HG03457 (cell line): ENCODE measurements at regions not wholly inside any gene's neighbourhood (a gene's known extent, or its start where the extent isn't known, plus 50 kb on each side); places are given as distances from the start of the nearest gene placed in this dataset.

Source experiments
- ATAC-seq: cut with Tn5 transposase; IDR thresholded peaks from one replicate; pipeline ENCODE4 v1.9.1; 2021; ENCODE audit warnings: moderate number of reproducible peaks; ENCODE audit not compliant: unreplicated experiment

DNA sequence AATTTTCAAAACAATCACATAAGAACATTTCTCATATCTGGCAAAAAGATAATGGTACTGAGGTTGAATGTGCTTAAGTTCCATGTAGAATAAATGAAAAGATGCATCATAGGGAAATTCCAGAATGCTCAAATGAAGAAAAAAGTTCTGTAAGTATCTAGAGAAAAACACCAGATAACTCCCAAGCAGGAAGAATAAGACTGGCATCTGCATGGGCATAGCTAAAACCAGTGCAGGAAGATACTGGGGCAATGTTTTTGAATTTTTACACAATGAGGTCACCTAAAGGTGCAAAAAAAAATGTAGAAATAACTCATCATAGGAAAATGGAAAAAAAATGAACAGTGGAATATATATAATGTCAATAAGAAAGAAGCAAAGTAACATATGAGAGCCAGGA is 275.2 kb downstream of the BAMBI start:
- ATAC-seq, result no peak

GRCh38 chr10:28954211-28954610 is 276.9 kb downstream of the BAMBI start:
- ATAC-seq, result no peak

DNA sequence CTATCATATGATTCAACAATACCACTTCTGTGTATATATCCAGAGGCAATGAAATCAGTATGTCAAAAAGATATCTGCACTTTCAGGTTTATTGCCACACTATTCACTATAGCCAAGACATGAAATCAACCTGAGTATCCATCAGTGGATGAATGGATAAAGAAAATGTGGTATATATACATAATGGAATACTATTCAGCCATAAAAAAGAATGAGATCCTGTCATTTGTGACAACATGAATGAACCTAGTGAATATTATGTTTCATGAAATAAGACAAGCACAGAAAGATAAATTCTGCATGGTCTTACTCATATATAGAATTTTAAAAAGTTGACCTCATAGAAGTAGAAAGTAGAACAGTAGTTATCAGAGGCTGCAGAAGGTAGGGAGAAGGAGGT is 281.1 kb downstream of the BAMBI start:
- ATAC-seq, result no peak

- ATAC-seq, result no peak
These were observed 282.7 kb downstream of the BAMBI start for GRCh38 chr10:28959850-28960501.

DNA sequence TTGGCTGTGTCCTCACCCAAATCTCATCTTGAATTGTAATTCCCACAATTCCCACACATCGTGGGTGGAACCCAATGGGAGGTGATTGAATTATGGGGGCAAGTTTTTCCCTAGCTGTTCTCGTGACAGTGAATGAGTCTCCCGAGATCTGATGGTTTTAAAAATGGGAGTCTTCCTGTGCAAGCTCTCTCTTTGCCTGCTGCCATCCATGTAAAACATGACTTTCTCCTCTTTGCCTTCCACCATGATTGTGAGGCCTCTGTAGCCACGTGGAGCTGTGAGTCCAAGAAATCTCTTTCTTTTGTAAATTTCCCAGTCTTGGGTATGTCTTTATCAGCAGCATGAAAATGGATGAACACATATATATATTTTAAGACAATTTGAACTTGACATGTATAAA is 285.4 kb downstream of the BAMBI start:
- ATAC-seq, result no peak

DNA sequence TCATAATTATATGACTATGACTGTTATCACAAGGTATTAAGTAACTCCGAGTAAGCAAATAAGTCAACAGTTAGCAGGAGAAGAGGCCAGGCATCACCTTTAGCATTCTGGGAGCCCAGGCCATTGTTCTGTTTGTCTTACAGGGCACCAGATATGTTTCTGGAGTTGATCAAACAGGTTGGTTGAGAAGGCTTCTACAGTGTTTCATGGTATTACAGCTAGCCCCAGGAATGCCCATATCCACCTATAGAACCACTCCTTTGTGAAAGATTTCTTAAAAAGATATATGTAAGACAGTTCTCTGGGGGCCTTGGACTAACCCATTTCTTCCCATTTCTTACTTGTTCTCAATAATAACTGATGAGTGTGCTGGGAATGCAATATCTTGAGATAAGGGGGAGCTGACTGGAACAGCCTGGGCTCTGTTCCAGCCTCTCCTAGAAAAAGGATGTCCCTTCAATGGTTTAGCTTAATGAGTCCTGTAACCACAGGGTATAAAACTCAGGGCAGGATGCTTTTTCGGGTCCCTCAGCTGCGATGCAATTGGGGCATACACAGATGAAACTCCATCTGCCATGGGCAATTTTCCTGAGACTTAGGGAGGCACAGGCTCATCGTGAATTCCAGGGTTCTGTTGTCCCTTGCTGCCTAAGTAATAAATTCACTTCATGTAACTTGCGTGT is 286.4 kb downstream of the BAMBI start:
- no peak for ATAC-seq

GRCh38 chr10:28965937-28966336 is 288.6 kb downstream of the BAMBI start:
- no peak for ATAC-seq

- no peak for ATAC-seq
These were observed 289.7 kb downstream of the BAMBI start for GRCh38 chr10:28967031-28967430.

DNA sequence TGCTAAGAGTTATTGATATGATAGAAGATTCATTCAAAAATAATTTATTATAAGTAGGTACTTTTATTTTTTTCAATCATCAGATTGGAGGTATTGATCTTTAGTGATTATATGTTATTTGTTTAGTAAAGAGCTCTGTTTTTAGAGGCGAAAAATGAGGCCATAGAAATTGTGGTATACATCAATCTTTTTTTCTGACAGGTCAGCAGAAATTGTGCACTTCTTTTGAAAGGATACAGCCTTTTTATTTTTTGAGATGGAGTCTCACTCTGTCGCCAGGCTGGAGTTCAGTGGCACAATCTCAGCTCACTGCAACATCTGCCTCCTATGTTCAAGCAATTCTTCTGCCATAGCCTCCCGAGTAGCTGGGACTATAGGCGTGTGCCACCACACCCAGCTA is 292.1 kb downstream of the BAMBI start:
- no peak for ATAC-seq

- no peak for ATAC-seq
These were observed 292.9 kb downstream of the BAMBI start for GRCh38 chr10:28970231-28970630.

GRCh38 chr10:28971255-28971654 is 293.9 kb downstream of the BAMBI start:
- no peak for ATAC-seq

DNA sequence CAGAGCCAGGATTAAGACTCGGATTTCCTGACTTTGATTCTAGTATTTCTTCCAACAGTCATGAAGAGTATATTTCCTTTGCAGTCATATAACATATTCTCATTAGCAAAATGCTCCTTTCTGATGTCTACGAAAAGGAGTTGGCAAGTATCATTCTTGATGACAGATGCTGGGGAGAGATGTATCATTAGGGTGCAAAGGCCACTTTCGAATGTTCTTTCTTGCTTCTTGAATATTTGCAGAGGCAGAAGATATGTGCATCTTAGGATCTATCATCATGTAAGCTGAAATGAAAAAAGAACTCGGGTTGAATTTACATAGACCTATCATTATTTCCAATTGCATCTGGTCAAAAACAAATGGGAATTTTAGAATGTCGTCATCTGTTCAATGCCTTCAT is 294.4 kb downstream of the BAMBI start:
- ATAC-seq, result no peak

DNA sequence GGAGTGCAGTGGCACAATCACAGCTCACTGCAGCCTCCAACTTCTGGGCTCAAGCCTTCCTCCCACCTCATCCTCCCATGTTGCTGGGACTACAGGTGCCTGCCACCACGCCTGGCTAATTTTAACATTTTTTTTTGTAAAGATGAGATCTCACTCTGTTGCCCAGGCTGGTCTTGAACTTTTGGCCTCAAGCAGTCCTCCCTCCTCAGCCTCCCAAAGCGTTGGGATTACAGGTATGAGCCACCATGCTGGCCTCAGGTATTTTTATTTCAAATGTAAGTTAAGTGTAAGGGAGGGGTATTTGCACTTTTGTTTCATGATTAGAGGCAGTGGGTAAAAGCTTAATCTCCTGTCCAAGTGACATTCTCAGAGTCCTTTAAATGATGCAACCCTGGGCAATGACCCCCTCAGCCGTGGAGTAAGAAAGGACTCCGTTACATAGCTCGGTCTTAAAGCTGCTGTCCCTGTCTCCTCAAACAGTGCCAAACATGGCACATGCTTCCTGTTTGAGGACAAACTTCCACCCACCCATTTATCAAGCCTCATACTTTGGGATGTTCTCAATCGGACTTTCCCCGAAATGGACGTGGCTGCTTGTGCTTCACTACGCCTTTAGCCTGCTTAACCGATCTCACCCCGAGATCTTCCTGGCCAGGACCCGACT is 296.1 kb downstream of the BAMBI start:
- ATAC-seq, result no peak

DNA sequence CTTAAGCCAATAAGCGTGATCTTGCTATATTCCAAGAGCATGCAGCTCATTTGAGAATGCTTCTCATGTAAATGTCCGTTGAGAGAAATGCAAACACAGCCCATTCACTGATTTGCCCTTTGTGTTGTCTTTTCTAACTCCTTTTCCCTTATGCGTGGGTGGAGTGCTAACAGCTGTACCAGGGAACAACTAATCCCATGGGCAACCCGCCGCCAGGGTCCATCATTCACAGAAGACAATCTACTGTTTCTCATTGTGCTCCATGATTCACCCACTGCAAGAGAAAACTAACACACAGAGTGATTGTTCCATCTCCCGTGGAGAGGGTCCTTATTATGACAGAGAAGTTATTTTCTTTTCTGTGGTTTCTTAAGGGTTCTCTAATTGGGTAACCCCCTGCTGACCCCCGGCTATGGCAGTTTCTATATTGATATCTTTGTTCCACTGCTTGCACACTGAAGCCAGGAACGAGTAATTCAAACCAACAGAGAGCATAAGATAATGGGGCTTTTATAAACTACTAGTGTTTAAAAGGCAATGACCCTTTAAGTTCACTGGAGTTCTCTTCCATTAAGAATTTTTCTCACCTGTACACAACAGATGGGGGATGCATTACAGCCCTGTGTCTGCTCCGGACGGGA is 298.7 kb downstream of the BAMBI start:
- ATAC-seq, result no peak

DNA sequence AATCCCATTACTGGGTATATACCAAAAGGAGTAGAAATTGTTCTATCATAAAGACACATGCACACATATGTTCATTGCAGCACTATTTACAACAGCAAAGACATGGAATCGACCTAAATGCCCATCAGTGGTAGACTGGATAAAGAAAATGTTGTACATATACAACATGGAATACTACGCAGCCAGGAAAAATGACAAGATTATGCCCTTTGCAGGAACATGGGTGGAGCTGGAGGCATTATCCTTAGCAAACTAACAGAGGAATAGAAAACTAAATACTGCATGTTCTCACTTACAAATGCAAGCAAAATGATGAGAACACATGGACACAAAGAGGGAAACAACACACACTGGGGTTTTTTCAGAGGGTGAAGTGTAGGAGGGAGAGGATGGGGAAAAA is 300.2 kb downstream of the BAMBI start:
- no peak for ATAC-seq

DNA sequence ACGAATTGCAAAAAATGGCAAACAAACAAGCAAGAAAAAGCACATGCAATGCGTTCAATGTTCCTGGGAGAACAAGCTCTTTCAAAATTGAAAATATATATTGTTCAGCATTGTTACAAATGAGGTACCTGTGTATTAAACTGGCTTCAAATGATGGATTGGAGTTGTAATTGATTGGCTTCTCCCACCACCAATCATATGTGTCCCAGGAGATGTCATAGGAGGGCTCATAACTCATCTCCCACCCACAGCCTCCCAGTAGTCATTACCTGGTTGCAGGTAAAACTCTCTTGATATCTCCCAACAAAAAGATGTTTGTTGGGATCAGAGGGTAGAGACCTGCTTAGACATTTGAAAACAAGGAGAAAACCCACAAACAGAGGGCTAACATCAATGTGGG is 302.9 kb downstream of the BAMBI start:
- ATAC-seq, result no peak

GRCh38 chr10:28981007-28981406 is 303.7 kb downstream of the BAMBI start:
- no peak for ATAC-seq

- no peak for ATAC-seq
These were observed 305.7 kb downstream of the BAMBI start for GRCh38 chr10:28982974-28983373.

DNA sequence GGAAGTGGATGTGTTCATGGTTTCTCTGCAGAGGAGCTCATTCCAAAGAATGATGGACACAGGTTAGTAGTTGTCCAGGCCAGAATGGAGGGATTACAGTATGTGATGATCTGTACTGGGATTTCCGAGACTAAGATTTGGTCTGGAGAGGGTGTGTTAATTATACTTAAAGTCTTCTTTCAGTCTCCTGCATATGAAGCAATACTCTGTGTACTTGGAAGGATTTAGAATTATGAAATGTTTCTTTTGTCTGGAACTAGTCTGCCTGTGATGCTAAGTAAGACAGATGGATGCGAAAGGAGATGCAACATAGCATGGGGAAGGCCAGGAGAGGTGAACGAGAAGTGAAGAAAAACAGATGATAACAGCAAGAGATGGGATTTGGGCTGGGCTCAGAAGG is 305.1 kb upstream of the LYZL1 start:
- no peak for ATAC-seq

DNA sequence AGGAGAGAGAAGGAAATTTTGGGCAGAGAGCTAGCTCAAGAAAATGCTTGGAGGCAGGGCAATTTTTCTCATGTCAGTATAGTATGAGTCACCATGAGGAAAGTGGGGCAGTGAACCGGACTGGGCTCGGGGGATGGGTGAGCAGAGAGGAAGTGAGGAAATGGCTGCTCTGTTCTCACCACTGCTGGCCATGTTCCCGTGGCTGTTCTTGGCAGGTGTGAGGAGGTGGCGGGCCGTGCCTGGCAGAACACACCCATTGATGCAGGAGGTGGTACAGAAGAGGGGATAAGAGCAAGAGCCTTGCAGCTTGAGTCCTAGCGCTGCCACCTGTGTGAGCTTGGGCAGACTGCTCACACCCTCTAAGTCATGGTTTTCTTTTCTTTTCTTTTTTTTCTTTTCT is 304.4 kb upstream of the LYZL1 start:
- ATAC-seq, result no peak

DNA sequence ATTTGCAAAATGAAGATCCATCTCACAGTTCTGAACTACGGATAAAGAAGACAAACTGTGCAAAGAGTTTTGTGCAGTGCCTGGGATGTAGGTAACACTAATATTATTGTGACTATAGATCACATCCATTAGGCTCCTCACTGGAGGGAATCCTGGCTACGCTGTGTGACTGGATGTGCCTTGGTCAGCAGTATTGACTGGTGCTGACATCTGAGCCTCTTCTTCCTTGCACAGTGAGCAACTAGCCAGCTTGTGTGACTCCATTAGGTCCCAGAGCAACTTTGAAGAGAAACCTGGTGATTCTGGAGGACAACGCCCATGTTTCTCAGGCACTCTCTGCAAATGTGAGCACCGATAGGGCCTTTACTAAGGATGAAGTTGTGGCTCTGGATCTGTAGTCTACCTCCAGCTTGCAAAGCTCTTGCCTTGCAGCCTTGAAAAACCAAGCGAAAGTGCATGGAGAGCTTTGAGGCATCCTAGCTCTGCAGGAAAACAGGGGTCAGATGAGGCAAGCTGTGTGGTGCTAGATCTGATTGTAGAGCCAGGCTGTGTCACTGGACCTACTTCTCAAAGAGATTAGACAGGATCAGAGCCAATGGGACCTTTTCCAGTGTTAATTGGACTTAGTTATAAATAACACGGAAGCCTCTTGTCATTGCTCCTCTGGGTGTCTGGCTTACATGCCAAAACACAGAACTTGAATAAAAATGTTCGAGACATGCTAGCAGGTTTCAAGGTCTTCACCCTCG is 303.6 kb upstream of the LYZL1 start:
- ATAC-seq, result no peak
